HG03457 (cell line): ENCODE measurements at regions not wholly inside any gene's neighbourhood (a gene's known extent, or its start where the extent isn't known, plus 50 kb on each side); places are given as distances from the start of the nearest gene placed in this dataset.
"Not testable (repeated sequence)": the region's sequence is repeated elsewhere in the genome, so short reads cannot be mapped to it uniquely, and the experiment has no call there.

Experiments used
- ATAC-seq: cut with Tn5 transposase; IDR thresholded peaks from one replicate; pipeline ENCODE4 v1.9.1; 2021; ENCODE audit warnings: moderate number of reproducible peaks; ENCODE audit not compliant: unreplicated experiment

DNA sequence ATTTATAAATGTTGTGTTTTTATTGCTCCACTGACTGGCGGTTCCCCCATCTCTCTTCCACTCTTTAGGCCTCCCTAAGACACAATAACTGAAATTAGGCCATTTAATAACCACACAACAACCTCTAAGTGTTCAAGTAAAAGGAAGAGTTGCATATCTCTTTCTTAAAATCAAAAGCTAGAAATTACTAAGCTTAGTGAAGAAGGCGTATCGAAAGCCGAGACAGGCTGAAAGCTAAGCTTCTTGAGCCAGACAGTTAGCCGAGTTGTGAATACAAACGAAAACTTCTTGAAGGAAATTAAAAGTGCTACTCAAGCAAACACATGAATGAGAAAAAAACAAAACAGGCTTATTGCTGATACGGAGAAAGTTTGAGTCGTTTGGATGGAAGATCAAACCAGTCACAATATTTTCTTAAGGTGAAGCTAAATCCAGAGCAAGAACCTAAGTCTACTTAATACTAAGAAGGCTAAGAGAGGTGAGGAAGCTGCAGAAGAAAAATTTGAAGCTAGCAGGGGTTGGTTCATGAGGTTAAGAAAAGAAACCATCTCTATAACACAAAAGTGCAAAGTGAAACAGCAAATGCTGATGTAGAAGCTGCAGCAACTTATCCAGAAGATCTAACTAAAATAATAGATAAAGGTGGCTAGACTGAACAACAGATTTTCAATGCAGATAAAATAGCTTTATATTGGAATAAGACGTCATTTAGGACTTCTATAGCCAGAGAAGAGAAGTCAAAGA, 194.0 kb upstream of the TTC29 start:
- no peak for ATAC-seq

DNA sequence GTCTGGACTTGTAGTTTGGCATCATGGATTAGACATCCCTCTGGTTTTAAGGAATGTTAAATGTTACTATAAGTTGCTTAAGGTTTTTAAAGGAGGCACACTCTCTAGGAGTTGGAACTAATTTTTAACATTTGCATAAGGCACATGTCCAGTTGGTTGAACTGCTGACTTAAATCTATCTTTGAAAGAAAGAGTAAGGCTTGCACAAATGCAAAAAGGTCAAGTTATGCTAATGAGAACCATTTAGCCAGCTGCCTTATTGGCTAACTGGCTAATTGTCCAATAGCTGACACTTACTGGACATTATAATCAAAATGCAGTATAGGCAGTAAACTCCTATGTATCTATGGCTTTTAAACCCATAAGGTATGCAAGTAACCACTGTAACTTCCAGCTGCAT, 206.1 kb upstream of the TTC29 start:
- ATAC-seq, result no peak

DNA sequence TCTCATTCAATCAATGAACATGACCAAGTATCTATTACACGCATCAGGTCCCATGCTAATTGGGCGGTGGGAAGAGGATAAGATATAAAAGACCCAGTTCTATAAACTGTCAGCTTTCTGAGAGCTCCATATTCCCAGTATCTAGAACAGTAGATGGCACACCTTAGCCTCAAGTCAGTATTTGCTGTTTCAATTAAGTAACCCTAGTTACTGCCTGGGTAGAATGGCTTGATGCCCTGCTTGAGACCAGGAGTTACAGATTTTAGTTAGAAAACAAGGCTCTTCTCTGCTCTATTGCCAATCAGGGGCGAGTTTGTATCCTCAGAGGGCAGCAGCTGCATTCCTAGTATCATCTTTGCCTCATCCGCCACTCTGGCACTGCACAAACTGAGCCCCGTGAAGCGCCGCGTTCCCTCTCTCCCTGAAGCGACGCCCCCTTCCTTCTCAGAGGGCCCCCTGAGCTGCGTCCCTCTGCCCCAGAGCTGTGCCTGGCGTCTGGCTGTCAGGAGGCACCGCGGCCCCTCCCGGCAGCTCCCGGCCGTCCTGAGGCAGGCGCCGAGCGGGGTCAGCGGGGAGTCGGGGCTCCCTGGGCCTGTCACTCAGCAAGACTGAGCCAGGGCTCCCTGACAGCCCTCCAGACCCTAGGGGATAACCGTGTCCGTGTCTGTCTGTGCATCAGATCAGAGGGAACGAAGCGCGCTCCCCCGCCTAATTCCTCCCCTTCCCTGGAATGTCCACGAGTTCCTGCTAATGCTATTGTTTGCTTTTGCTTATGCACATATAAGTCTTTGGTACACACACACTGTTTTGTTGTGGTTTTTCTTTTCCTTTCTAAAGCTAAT, 212.4 kb upstream of the TTC29 start:
- ATAC-seq, result no peak

DNA sequence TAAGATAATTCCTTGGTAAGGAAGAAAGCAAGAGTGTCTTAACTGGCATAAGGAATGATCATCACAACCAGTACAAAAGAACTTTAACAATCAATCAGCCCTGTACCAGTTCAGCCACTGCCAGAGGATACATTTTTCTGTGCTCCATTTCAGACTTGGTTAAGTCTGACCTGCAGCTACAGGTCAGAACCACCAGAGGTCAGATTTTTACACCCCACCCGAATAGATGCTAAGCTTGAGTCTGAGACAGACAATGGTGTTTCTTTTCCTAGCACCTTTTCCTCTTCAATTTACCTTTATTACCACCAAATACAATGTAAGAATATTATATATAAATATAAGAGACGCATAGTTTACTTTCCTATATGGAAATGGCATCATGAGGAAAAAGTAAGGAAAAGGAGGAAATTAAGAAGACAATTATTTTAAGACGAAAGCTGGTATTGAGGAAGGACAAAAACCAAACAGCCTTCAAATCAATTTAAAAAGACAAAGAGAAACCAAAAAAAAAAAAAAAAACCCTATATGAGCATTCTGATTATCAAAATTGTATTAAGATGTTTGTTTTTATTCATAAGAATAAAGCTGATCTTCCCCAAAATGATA, 215.3 kb upstream of the TTC29 start:
- ATAC-seq, result peak; percentile 93

DNA sequence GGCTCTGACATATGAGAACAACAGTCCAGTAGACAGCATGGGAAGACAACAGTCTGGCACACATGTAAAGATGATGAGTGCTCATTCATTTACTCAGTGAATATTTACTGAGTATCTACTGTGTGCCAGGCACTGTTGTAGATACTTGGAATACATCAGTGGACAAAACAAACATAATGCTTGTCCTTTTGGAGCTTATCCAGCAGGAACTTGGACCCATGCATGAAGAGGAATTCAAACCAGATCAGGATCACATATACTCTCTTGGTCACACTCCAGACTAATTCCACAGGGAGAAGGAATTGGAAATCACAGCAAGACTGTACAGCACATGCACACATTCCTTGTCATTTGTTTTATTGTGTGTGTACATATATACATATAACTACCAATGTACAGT, 217.6 kb upstream of the TTC29 start:
- no peak for ATAC-seq

DNA sequence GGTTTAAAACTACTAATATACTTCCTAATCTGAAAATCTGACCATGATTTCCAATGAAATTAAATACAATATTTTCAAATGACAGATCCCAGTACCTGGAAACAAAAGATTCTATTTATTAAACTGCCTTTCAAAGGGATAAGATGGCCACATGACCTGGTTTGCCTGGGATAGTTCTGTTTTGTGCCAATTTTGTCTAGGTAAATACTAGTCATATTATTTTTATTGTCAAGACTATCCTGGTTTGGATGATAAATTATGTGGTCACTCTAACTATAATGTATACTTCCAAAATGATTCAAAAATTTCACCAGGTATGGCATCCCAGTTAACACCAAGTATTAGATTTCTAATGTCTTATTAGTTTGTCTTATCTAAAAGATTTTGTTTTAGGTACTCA, 222.5 kb upstream of the TTC29 start:
- not testable (repeated sequence) for ATAC-seq

DNA sequence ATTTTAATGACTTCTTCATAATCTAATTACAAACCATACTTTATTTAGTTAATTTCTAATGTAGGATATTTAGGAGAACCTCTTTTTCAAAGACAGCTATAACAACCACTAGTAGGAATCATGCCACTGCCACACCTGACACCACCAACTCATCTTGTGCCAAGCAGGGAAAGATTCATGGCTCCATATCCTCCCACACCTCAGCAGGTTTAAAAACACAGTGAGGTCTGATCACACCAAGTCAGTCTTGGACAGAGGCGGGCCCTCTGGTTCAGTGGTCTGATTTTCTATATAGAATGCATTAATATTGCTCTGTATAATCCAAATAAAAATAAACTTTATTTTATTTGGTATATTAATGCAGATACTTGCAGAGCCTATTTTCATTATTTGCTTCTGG, 227.7 kb upstream of the TTC29 start:
- no peak for ATAC-seq

DNA sequence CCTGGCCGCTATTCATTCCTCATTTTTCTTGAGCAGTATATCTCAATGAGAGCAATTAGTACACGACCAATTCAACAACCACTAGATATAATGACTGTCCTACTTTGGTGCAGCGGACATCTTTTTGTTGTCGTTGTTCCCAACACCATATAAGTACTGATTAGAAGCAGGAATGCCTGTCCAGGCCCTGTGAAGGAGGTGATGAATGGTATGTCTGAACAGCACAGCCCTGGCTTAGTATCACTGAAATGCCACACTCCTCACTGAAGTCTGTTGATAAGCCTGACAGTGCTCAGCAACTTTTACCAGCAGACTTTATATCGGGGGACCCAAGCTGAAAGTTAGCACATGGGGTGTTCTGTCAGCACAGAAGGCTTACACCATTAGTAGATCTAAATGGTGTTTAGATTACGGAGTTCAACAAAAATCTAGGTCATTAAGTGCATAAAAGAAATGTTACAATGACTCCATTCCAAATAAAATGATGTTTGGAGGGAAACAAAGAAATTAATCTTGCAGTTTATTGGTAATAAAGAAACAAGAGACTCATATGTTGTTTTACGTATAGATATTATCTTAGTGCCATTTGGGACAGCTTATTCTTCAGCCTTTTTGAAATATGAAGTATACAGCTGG, 228.3 kb upstream of the TTC29 start:
- no peak for ATAC-seq

DNA sequence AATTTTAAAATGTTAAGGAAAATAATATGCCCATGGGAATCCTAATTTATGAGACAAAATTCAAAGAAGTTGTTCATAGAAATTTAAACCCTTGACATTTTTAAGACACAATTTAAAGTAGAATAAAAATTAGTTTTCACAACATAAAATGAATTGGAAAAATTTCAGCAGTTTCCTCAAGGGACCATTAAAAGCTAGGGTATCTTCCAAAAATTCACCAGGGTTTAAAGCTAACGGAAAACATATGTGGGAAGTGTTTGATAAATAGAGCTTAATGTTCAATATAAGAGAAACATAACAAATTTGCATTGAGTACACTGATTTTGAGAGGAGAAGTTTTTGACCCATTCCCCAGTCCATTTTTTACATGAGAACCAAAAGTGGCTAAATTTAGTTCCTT, 228.9 kb upstream of the TTC29 start:
- ATAC-seq, result no peak

DNA sequence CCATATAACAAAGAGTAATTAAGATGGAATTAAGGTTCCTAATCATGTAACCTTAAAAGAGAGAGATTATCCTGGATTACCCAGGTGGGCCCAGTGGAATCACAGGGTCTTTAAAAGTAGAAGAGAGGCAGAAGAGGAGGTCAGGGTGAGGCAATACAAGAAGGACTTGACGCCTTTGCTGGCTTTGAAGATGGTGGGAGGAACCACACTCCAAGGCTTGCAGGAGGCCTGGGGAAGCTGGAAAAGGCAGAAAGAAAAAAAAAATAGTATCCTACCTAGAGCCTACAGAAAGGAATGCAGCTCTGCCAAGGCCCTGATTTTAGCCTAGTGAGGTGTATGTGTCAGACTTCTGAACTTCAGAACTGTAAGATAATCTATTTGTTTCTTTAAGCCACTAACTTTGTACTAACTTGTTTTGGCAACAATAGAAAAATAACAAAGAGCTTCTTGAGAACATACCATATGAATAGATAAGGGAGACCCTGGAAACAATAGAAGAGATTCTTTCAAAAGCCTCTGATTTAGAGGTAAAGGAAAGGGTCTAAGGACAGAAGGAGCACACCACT, 229.9 kb upstream of the TTC29 start:
- ATAC-seq, result no peak

DNA sequence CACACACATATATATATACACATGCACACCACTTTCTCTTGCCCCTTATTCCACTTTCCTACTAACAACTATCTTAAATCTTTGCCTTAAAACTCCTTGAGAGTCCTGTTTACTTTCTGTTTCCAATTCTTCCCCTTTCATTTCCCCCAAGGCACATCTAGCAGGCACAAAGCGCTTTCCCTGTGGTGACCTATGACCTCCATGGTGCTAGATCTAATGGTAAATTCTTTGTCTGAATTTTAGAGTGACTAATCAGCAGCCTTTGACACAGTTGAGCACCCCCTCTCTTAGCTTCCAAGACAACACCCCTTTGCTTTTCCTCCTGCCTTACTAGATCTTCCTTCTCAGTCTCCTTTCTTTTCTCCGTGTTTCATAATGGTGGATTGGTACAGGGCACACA, 236.4 kb upstream of the TTC29 start:
- no peak for ATAC-seq

DNA sequence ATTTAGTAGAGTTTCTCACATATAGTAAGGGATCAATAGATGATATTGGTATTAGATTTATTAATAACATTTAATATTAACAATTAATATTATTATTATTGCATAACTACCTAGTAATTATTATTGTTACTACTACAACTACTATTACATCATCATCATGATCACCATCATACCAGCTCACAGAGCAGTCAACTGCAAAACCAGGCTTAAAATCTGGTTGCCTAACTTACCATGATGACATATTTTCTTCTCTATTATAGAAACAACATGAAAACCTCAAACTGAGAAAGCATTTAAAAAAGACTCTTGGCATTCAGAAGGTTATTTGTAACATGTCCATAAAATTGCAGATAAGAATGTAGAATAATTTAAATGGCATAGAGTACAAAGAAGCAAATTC, 247.0 kb upstream of the TTC29 start:
- ATAC-seq, result no peak

DNA sequence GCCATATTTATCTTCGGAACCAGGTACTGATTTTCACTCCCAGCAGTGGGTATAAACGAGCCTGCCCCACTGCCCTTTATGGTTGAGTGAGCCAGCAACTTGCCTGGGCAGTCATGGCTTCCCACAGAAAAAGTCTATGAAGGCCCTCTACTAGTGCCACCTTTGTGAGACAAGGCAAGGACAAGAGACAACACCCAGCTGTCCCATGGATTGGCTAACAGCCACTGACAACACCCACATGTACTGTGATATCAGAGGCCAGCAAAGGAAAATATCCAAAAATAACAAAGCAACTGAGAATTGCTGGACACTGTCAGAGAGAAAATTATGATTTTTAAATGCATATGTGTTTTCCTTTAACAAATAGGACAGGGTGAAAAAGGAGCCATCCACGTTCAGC, 248.4 kb upstream of the TTC29 start:
- no peak for ATAC-seq

DNA sequence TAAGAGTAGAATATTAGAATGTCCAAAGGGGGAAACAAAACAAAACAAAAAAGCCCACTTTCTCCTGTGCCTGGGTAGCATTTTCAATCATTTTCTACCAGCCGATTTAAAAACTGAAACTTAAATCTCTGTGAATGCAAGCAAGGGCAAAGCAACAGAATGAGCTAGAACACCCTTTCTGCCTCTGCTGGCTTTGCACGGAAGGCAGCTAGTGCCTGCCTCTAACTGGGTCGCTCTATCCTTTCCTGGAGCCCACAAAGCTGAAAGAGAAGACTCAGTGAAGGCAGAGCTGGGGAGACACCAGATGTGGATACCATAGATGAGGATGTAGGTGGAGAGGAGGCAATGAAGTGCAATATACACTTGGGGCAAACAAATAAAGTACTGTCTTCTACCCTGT, 248.9 kb upstream of the TTC29 start:
- ATAC-seq, result no peak

DNA sequence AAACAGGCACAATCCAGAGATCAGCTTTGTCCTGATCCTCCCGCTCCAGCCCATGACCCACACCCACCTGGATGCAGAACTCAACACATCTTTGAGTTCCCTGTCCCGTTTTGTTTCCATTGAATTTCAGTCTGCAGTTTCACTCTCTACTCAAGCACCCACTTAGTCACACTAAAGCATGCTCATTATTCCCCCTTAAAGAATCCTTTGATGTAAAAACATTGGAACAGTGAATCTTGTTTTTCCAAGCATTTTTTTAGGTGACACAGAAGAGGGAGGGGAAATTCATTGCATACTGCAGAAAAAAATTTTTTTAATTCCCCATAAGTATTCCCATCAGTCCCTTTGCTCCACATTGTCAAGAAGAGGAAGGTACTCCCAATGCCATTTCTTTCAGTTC, 249.7 kb upstream of the TTC29 start:
- ATAC-seq, result no peak

DNA sequence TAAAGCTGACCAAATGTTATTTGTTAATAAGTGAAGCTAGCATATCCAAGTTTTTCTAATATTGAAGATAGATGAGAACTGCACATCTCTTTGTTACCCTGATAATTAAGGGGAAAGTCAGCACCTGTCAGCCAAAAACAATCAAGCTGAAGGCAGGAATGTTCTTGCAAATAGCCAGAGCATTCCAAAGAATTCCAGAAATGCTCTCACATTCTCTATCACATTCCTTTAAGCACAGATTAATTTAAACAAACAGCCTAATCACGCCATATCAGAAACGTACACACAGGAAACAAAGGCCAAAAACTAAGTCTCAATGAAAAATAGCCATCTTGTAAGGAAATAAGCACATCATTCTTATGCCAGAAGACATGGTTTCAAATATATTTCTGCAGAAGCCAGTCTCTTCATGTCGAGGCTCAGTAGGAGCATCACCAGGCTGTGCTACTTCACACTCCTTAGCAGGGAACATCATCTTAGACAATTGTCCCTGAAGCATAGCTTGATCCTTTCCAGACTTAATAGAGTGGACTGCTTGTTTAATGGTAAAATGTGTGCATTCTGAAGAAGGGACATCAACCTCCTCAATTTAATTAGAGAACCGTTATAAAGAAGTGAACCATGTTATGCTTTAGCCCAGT, 252.9 kb upstream of the TTC29 start:
- no peak for ATAC-seq

DNA sequence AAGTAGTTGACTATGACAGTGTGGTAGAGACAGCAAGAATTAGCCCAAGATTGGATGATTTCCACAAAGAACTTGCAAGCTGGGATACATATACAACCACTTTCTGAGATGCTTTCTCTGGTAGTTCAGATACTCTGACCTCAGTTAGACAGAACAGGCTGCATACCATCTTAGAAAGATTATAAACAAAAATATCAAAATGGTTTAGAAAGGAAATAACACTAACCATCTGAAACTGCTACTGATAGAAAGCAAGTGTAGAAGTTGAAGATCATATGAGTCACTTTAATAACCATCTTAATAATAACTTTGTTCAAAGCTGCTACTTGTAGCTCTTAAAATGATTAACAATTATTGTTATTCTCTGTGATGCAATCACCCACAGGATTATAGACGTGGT, 255.4 kb upstream of the TTC29 start:
- no peak for ATAC-seq

DNA sequence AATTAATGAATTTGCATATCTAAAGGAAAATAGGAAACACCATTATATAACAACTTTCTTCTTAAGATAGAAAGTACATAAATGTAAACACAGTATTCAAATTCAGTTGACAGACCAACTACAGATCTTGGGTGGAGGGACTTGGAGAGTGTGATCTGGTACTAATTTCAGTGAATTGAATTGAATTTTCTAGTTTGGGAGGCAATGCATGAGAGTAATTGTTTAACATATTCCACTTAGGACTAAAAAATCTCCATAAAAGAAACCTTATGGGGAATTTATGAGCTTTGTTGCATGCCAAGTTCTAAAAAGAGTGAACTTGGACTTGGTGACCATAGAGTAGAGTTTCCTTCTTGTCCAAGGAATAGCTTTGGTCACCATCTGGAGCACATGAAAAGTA, 261.1 kb upstream of the TTC29 start:
- no peak for ATAC-seq

DNA sequence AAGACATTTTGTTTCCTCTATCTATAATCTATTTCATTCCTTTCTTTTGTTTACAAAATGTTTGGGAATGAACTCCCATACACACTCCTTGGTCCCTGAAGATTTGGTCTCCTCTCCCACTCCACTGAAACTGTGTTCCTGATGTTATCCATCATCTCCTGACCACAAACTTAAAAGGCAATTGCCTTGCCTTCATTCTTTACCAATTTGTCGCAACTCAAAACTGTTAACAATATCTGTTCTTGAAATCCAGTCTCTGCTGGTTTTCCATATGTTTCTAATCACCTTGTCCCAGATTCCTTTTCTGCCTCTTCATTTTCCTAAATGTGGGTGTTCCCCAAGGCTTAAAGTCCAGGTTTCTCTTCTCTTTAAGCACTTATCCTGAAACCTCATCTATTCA, 262.2 kb upstream of the TTC29 start:
- ATAC-seq, result no peak

DNA sequence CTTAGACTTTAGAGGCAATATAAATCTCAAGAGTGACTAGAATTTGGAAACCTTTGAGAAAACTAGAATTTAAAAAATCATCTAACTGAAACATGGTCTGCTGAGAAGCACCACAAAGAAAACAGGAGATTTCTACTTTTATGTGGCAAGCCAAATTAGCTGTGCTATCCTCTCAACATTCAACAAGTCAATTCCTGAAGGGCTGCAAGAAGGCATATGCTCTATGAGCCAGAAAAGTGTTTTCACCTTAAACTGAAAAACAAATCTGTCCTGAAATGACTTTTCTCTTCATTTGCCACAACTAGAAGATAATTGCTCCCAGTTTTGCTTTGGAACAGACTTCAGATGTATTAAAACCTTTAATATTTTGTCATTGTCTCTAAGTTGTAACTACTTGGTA, 263.2 kb upstream of the EDNRA start:
- ATAC-seq, result no peak

DNA sequence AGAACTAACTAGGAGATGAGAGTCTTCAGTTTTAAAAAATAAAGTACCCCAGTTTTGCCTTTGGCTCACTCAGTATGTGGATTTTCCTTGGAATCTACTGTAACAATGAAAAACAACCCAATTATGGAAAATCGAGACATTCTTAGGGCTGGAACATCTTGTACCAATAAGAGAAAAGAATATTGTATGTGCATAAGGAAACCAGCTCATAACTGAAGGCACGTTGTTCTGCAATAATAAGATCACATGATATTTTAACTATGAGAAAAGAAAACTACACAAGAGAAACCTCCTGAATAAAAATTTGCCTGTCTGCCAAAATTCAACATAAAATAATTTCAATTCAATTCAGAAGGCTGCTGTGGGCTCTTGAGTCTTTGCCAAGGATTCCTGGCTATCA, 261.8 kb upstream of the EDNRA start:
- no peak for ATAC-seq
